GM18951 (cell line): ENCODE measurements at regions not wholly inside any gene's neighbourhood (a gene's known extent, or its start where the extent isn't known, plus 50 kb on each side); places are given as distances from the start of the nearest gene placed in this dataset.

Source experiments
- POLR2A ChIP-seq: IDR thresholded peaks from 4 replicates; pipeline ENCODE4 v1.6.1; 2011; ENCODE audit warnings: mild to moderate bottlenecking; ENCODE audit not compliant: insufficient read length, insufficient read depth; ENCODE audit errors: extremely low read depth
- in situ Hi-C: fragments of 300-500 bp; cut with MboI; formaldehyde crosslinking; loops from one replicate; pipeline ENCODE4 v1.12.0; 2022; ENCODE audit warnings: low sequenced_read_pairs, mixed read lengths, inconsistent platforms; ENCODE audit not compliant: unreplicated experiment

DNA sequence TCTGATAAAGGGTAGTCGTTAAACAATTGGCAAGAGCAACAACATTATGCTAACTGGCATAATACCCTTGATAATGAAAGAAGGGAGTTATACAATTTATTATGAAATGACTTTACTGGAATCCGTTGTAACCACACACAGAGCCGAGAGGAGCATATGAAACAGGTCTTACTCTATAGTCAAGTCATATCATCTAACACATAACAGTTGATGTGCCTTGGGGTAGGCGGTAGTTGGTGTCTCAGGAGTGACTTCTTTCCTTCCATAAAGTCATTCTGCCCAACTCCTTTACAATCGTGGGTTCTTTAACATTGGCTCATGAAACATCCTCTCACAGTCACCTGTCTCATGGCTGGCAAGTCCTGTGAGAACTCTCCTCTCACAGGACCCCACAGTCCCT is 225.2 kb downstream of the LTN1 start:
- in situ Hi-C loops: no loop called here
- TF ChIP-seq POLR2A: no peak

DNA sequence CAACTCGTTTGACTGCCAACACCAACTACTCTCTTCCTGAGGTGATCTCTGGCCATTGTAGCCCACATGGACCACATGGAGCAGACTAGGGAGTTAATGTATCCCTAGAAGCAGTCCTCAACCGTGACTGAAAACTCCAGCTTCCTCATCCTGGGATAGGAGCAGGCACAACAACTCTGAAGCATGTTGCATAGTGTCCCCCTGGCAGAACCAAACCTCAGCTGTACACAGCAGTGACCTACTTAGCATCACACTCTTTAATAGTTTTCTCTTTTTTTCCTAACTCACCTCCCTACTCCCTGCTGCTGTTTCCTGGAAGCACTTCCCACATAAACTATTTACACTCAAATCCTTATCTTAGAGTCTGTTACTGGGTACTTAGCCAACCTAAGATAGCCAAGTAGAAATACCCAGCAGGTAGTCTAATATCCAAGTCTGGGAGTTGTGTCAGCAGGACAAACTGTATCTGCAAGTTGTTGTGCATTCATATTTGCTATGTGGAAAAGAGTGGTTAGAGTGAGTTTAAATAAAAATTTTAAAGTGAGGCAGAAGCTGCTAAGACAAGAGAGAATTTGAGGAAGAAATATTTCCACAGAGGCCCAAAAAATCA is 228.8 kb downstream of the LTN1 start:
- in situ Hi-C loops: no loop called here
- no peak for TF ChIP-seq POLR2A

DNA sequence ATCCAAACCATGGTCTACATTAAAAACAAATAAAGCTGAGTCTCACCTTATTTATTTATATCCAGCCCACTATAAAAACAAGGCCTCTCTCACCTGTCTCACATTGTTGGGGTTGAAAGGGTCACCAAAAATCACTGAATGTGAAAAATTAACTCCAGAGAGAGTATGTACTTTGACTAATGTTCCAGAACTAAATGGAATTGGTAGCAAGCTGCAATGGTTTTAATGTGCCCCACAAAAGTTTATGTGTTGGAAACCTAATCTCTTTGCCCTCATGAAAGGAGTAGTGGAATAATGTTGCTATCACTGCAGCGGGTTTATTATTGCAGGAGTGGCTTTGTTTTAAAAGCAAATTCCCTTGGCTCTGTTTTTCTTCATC is 230.3 kb downstream of the LTN1 start:
- in situ Hi-C loops: no loop called here
- no peak for TF ChIP-seq POLR2A

DNA sequence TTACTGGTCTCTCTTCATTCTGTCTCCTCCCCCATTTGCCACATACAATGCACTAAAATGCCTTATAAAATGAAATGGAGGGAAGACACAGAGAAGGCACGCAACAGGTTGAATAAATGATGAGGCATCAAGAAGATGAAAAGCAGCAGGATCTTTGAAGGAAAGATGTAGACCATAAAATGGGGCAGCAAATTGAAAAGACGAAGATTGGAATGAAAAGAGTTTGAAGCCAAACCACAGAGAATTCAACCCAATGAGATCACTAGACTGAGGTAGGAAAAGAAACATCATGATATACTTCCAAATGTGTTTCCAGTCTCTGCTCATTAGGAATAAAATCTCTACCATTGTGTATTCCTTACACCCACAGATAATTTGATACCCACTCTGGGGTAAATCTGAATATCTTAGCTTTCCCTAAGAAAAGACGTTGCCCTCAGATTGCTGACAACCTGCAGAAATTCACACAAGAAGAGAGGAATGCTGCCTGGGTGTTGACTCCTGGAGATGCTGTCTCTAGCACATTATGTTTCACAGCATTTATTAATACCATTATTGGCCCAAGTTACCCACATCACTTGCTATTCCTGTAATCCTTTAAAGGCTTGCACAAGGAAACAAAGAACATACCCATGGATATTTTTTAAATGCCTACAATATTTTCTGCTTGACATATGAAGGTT is 230.9 kb downstream of the LTN1 start:
- TF ChIP-seq POLR2A: no peak
- in situ Hi-C loops: no loop called here

DNA sequence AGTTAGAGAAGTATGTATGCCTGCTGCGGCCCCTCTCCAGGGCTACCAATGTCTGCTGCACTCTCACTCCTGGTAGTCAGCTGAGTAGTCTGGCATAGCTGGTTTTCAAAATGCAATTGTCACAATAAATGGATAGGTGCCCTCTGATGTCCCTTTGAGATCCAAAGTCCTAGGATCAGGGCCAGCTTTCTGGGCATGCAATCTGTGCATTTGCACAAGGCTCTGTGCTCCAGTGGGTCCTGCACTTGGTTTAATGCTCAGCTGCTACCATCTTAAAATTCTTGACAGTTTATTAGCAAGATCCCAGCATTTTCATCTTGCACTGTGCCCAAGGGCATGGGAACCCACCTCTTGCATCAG is 233.8 kb downstream of the LTN1 start:
- TF ChIP-seq POLR2A: no peak

DNA sequence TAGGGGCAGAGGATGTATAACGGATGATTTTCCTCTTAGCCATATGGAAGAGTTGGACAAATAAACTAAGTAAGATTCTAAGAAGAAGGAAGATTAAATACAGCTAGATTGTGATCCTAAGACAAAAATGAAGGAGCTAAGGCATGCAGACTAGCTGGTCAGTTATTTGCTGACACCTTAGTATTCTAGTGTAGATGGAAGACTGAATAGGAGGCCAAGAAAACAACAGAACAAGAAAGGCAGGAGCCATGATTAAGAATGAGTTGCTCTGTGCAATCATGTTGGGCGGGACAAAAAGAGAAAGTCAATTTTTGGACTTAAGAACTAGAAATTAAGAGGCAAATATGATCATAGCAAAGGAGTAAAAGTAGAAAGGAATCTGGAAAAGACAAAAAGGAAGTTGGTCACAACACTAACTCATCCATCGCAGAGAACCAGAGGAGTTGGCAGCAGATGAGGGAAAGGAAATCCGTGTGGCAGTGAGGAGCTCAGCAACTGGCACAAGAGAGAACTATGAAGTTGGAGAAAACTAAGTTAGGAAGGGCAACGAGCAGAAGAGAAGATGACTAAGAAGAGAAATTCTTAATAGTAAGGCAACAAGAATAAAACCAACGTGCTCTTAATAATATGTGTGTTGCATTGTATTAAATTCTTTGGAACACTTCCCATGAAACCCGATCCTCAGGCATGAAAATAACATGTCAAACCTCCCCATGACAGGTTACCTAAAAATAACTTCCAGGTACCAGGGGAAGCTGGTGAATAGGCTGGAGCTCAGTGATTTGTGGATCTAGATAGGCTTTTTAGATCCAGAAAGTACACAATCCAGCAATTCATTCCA is 234.4 kb downstream of the LTN1 start:
- no peak for TF ChIP-seq POLR2A
- in situ Hi-C loops: no loop called here

More for the DNA sequence above, 233.8 kb downstream of the LTN1 start:
- in situ Hi-C loops: no loop called here

DNA sequence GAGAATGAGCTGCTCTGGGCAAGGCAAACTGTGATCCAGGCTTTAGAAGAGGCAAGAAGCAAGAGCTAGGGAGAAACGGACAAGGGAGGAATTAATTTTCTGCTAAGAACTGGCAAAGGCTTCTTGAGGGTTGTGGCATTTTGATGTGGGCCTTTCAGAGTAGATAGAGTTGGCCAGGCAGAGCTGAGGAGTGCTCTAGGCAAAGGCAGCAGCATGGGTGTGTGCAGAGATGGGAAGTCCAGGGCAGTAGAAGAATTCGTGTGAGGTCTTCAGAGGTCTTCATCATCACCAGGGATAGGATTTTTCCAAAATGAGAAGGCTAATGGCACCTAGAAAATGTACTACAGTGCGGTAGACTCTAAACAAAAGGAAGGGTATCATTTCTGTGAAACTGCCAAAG is 237.8 kb downstream of the LTN1 start:
- in situ Hi-C loops: no loop called here

DNA sequence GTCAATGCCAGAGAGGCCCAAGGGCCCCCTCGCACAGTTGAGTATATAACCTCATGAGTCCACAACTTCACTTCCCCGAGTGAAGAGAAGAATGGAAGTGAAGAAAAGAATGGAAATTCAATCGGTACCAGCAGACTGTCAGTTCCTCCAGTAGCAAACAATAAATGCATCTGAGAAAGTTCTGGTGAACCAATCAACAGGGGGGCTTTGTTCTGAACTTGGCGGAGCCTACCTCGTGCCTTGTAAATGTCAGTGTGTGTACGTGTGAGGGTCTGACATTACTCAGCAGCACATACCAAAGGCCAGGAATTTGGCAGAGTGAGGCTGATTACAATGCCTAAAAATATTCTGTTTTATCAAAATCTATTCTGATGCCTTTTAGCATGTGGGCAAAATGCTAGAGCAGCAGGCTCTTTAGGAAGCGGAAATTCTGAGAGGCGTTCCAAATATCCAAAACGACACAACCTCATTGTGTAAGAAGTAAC is 238.5 kb downstream of the LTN1 start:
- no peak for TF ChIP-seq POLR2A
- in situ Hi-C loops: no loop called here

More for the DNA sequence above, 237.8 kb downstream of the LTN1 start:
- no peak for TF ChIP-seq POLR2A

DNA sequence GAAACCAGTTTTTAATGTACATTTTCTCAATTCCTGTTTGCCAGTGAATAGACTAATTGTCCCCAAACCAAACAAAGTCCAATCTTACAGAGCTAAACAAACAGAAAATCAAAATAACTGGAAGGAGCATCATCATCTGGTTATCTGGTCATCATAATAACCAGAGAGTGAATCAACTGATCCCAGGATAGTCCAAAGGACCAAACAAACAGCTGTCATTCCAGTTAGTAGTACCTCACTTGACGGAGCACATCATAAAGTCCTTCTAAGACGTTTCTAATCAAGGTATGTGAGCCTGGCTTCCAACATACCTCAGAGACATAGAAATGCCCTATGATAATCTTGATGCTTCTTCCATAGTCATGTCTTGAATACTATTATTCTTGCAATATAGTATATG is 240.5 kb downstream of the LTN1 start:
- no peak for TF ChIP-seq POLR2A
- in situ Hi-C loops: no loop called here

DNA sequence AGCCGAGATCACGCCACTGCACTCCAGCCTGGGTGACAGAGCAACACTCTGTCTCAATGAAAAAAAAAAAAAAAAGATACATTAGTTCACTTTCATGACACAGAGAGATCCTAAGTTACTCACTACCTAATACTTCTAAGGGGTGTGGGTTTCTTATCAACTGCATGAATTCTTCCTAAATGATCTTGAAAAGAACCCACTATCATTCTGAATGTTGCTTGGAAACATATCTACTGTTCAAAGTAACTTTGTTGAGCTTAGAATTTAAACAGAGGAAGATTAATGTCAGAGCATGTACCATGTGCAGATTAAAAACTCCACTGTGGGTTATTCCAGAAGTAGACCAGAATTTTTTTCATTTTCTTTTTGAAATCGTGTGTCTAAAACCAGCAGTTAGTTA is 241.5 kb downstream of the LTN1 start:
- TF ChIP-seq POLR2A: no peak
- in situ Hi-C loops: no loop called here

DNA sequence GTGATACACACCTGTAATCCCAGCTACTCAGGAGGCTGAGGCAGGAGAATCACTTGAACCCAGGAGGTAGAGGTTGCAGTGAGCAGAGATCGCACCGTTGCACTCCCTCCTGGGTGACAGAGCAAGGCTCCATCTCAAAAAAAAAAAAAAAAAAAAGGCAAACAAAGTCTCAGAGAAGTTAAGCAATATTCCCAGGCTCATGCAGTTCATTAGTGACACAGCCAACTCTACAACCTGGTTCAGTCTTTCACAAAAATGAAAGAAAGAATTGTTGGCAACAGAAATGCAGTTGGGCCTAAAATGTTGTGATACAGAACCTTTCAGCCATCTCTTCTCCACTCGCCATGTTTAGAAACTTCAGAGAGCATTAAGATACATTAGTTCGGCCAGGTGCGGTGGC is 242.1 kb downstream of the LTN1 start:
- no peak for TF ChIP-seq POLR2A
- in situ Hi-C loops: no loop called here

DNA sequence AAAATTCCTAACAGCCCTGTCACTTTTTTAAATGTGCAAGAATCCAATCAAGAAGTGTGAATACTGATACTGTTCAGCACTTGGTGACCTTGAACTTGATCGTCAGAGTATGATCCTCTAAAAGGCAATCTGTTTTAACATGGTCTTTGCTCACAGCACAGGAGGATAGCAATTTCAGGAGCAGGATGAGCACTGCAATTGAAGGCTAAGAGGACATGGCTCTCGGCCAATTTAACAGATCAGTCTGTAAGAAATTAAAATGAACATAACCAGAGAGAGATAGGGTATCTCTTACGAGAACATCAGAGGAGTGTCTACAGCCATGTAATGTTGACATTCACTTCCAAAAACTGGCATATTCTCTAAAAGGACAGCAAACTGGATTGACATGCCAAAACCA is 243.1 kb downstream of the LTN1 start:
- in situ Hi-C loops: loop anchor here (25.0 kb wide), 1 partner anchor 1912 kb away; the partner anchor contains the start of gene ADAMTS1
- TF ChIP-seq POLR2A: no peak

DNA sequence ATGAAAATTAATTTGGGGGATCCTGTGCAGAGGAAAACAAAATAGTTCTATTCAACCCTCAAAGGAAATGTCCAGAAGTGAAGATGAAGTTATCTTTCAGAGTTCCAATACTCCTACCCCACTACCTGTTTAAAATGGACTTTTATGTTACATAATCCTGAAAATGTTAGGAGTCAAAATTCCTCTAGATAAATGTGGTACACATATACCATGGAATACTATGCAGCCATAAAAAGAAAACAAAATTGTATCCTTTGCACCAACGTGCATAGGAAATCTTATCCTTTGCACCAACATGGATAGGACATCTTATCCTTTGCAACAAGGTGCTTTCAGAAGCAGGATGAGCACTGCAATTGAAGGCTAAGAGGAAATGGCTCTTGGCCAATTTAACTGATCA is 245.2 kb downstream of the LTN1 start:
- no peak for TF ChIP-seq POLR2A
- in situ Hi-C loops: loop anchor here (25.0 kb wide), 1 partner anchor 1910 kb away; the partner anchor contains the start of gene ADAMTS1
